ENCODE measurements at regions not wholly inside any gene's neighbourhood (a gene's known extent, or its start where the extent isn't known, plus 50 kb on each side); places are given as distances from the start of the nearest gene placed in this dataset.

- H3K4me1 Mint-ChIP-seq: no peaks in the 10 kb centered on the region
- no peaks in the 10 kb centered on the region for H3K9me3 Mint-ChIP-seq
- CTCF ChIA-PET: no interaction called here
- POLR2A ChIA-PET: interaction anchor here (0.7 kb wide), 1 partner anchor 751 kb away, joined by 3 read pairs; no protein-coding TSS in a partner anchor
- peak; percentile 24; the same call in 1 of the 2 replicates for ATAC-seq
- TF ChIP-seq NR2C2 (CRISPR knock-in tag; IDR thresholded peaks at IDR 0.05) (no peak), KAT7 (CRISPR knock-in tag; IDR thresholded peaks at IDR 0.05; ENCODE audit: borderline replicate concordance) (no peak), ATF1 (CRISPR knock-in tag; IDR thresholded peaks at IDR 0.05) (no peak), GRHL2 (CRISPR knock-in tag; IDR thresholded peaks at IDR 0.05; ENCODE audit: insufficient replicate concordance, severe bottlenecking) (no peak), MYBL2 (CRISPR knock-in tag; IDR thresholded peaks at IDR 0.05) (no peak), JUN (CRISPR knock-in tag; IDR thresholded peaks at IDR 0.05) (no peak), NFATC4 (CRISPR knock-in tag; IDR thresholded peaks at IDR 0.05) (no peak), ZBTB21 (CRISPR knock-in tag; IDR thresholded peaks at IDR 0.05; ENCODE audit: borderline replicate concordance) (no peak), PREB (CRISPR knock-in tag; IDR thresholded peaks at IDR 0.05; ENCODE audit: borderline replicate concordance) (no peak), CREB1 (CRISPR knock-in tag; IDR thresholded peaks at IDR 0.05) (no peak), ZBTB43 (CRISPR knock-in tag; IDR thresholded peaks at IDR 0.05) (no peak), SMAD4 (CRISPR knock-in tag; IDR thresholded peaks at IDR 0.05) (no peak), GABPB1 (CRISPR knock-in tag; IDR thresholded peaks at IDR 0.05) (no peak), ZNF219 (CRISPR knock-in tag; IDR thresholded peaks at IDR 0.05; ENCODE audit: borderline replicate concordance) (no peak), ETV6 (CRISPR knock-in tag; IDR thresholded peaks at IDR 0.05) (no peak), ZNF138 (CRISPR knock-in tag; conservative IDR thresholded peaks at IDR 0.05) (no peak), RORB (CRISPR knock-in tag; IDR thresholded peaks at IDR 0.05) (no peak), PRDM15 (CRISPR knock-in tag; IDR thresholded peaks at IDR 0.05) (no peak), AR (CRISPR knock-in tag; IDR thresholded peaks at IDR 0.05) (no peak), ZNF512 (CRISPR knock-in tag; IDR thresholded peaks at IDR 0.05; ENCODE audit: borderline replicate concordance) (no peak)
- H3K4me3 Mint-ChIP-seq: no peak overlapping the region
- H3K27ac Mint-ChIP-seq: no peak overlapping the region
- no peak for DNase-seq (ENCODE audit: low spot score)
- H3K36me3 Mint-ChIP-seq: no peaks in the 10 kb centered on the region
- no peaks in the 10 kb centered on the region for H3K27me3 Mint-ChIP-seq (ENCODE audit: low read depth)
Measured at GRCh38 chr1:82269431-82269830, 468.7 kb downstream of the ADGRL2 start.
